NOMO-1 (cell line): ENCODE measurements at regions not wholly inside any gene's neighbourhood (a gene's known extent, or its start where the extent isn't known, plus 50 kb on each side); places are given as distances from the start of the nearest gene placed in this dataset.
A peak's percentile ranks its signal among the peaks of the same experiment; 100 is the strongest.

Experiments used
- DNase-seq, 2 experiments: peaks; one replicate each; lab custom pipeline; 2025; ENCODE audit not compliant: unreplicated experiment in 2 of 2; lab: John Stamatoyannopoulos, UW

GRCh38 chr3:3281024-3281423 lies 101.5 kb upstream of the CRBN start:
- no peak for DNase-seq

DNA sequence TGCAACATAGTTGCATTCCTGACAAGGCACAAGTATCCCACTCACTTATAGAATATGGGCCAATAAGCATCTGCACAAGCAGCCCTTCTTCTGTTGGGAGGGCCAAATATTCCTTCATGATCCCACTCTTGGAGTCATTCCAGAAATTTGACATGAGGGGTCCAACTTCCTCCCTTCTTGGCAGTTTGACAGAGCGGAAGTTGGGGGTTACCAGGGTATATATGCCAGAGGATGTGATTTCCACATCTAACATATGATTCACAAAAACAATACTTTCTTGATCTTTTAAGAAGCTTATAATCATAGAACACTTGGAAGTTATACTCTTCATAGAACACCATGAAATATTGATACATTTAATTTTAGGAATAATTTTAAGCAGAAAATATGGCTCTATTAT lies 100.9 kb upstream of the CRBN start:
- DNase-seq = no peak

- no peak for DNase-seq
Measured at GRCh38 chr3:3278073-3278472, 98.6 kb upstream of the CRBN start.

DNA sequence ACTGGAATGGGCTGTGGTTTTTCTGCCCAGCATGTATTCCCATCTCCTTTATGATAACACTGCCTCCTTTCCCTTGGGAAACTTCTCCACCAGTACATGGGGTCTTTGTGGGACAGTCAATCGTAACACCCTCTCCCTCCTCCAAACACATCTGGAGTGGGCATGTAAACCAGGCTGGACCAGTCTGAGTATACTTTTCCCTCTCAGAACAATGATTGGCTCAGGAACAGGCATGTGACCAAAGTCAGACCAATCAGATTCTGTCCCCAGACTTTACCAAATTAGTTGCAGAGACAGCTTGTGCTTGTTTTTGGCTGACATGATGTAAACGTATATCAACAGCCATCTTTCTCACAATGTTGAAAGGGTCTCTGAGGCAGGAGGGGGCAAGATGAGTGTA lies 97.1 kb upstream of the CRBN start:
- DNase-seq = no peak

GRCh38 chr3:3264796-3265195 lies 85.3 kb upstream of the CRBN start:
- DNase-seq = no peak

- DNase-seq = peak in 1 of 2 experiments; percentile 21
Measured at GRCh38 chr3:3260870-3261269, 81.4 kb upstream of the CRBN start.

DNA sequence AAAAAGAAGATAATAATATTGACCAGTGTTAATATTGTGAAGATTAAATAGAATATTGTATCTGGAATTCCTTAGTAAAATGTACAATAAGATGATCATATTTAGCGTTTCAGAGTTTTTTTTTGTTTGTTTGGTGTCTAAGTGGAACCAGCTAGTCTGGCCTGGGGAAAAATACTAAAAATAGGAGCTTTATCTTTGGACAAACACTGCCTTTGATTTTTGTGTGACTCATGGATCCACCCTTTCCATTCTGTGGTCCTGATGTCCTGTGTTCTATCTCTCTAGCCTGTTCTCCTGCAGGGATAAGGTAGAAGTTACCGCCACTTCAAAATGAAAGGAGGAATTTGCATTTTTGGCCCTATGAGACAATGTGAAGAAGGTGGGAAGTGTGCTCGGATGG lies 79.7 kb upstream of the CRBN start:
- no peak for DNase-seq

DNA sequence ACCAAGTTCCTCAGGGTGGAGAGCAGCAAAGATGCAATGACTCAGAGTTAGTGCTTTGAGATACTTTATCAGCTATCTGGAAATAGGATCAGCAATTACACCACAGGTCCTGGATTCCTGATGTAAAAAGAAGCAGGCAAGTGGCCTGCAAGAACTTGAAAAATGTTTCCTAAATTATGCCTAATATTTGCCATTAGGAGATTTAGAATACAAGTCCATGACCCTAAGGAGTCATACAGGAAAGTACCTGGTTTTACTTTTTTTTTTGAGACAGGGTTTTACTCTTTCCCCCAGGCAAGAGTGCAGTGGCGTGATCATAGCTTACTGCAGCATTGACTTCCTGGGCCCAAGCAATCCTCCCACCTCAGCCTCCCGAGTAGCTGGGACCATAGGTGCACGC lies 78.8 kb upstream of the CRBN start:
- no peak for DNase-seq

GRCh38 chr3:3241596-3241995 lies 62.1 kb upstream of the CRBN start:
- no peak for DNase-seq

DNA sequence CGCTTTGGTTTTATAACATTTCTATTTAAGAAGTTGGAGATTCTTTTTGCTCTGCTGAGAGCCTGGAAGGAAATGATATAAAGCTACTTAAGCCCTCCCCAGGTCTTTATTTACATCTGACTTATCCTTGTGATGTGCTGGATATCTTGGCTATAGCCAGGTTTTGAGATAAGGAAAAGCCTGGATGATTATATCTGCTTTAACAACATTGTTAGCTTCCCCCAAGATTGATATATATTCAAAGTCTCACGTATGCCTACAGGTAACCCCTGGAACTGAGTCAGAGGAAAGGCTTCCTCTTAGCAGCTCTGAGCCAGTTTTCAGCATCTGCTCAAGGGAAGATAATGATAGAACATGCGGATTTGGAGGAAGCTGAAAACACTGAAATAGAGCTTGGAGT lies 61.5 kb upstream of the CRBN start:
- DNase-seq = no peak

DNA sequence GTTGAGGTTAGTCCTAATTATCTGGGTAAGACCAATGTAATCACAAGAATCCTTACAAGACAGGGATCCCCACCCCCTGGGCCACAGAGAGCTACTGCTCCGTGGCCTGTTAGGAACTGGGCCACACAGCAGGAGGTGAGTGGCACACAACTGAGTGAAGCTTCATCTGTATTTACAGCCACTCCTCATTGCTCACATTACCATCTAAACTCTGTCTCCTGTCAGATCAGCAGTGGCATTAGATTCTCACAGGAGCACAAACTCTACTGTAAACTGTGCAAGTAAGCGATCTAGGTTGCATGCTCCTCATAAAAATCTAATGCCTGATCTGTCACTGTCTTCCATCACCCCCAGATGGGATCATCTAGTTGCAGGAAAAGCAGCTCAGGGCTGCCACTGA lies 58.5 kb upstream of the CRBN start:
- DNase-seq = no peak

- no peak for DNase-seq
Measured at GRCh38 chr3:3232251-3232650, 52.8 kb upstream of the CRBN start.
